HUES64 (cell line): ENCODE measurements at regions not wholly inside any gene's neighbourhood (a gene's known extent, or its start where the extent isn't known, plus 50 kb on each side); places are given as distances from the start of the nearest gene placed in this dataset.
"Not testable (repeated sequence)": the region's sequence is repeated elsewhere in the genome, so short reads cannot be mapped to it uniquely, and the experiment has no call there.

ENCODE experiments used
- H3K27ac ChIP-seq: 2 replicates; pipeline ENCODE4 v1.7.0; 2013; ENCODE audit warnings: low read depth, low read length, inconsistent platforms
- H3K27me3 ChIP-seq: 2 replicates; pipeline ENCODE4 v1.6.1; 2013; ENCODE audit warnings: mild to moderate bottlenecking, low read length; ENCODE audit not compliant: insufficient read depth
- H3K36me3 ChIP-seq: 2 replicates; pipeline ENCODE4 v1.6.1; 2013; ENCODE audit warnings: mild to moderate bottlenecking, low read length; ENCODE audit not compliant: insufficient read depth
- H3K4me1 ChIP-seq: 2 replicates; pipeline ENCODE4 v1.6.1; 2013; ENCODE audit warnings: mild to moderate bottlenecking, low read length, moderate library complexity; ENCODE audit not compliant: insufficient read depth
- H3K4me3 ChIP-seq: 2 replicates; pipeline ENCODE4 v1.5.1; 2013; ENCODE audit warnings: mild to moderate bottlenecking, low read length, moderate library complexity
- H3K9ac ChIP-seq: 2 replicates; pipeline ENCODE4 v1.6.1; 2013; ENCODE audit warnings: mild to moderate bottlenecking, low read depth, low read length
- H3K9me3 ChIP-seq: 2 replicates; pipeline ENCODE4 v1.6.1; 2013; ENCODE audit warnings: low read depth, low read length; ENCODE audit not compliant: insufficient read depth
- WGBS: fragments of 150-250, 120-280 bp; methylation state at CpG from one replicate; pipeline ENCODE4 v1.1.7; 2013; ENCODE audit warnings: missing lambda C conversion rate; 5-methylcytosine and 5-hydroxymethylcytosine counted together

GRCh38 chr2:241961454-241961853 is 91.9 kb downstream of the RTP5 start:
- Histone ChIP-seq H3K27ac (no peak overlapping the region), H3K9ac (no peak overlapping the region), H3K27me3 (no peaks in the 10 kb centered on the region), H3K4me1 (peaks cover 2% of the 10 kb centered on the region; the same call in 1 of the 2 replicates), H3K9me3 (no peaks in the 10 kb centered on the region), H3K36me3 (no peaks in the 10 kb centered on the region), H3K4me3 (no peak overlapping the region)
- WGBS, result 88% methylated on average over 9 of the region's 9 CpGs

- Histone ChIP-seq H3K4me3 (no peak overlapping the region), H3K4me1 (peaks cover 2% of the 10 kb centered on the region; the same call in 1 of the 2 replicates), H3K9me3 (no peaks in the 10 kb centered on the region), H3K36me3 (no peaks in the 10 kb centered on the region), H3K9ac (no peak overlapping the region), H3K27ac (no peak overlapping the region), H3K27me3 (no peaks in the 10 kb centered on the region)
- WGBS, result 88% methylated on average over 7 of the region's 7 CpGs
Measured at GRCh38 chr2:241964133-241964532, 94.6 kb downstream of the RTP5 start.

- Histone ChIP-seq H3K4me3 (no peak overlapping the region), H3K9me3 (no peaks in the 10 kb centered on the region), H3K27me3 (no peaks in the 10 kb centered on the region), H3K36me3 (no peaks in the 10 kb centered on the region), H3K27ac (no peak overlapping the region), H3K4me1 (peaks cover 2% of the 10 kb centered on the region; the same call in 1 of the 2 replicates), H3K9ac (no peak overlapping the region)
- WGBS, result 44% methylated on average over 11 of the region's 11 CpGs
Measured at GRCh38 chr2:241965931-241966412, 96.4 kb downstream of the RTP5 start.

GRCh38 chr2:241966647-241967466 is 97.3 kb downstream of the RTP5 start:
- H3K9ac ChIP-seq, result no peak overlapping the region
- no peak overlapping the region for H3K27ac ChIP-seq
- no peaks in the 10 kb centered on the region for H3K27me3 ChIP-seq
- H3K36me3 ChIP-seq, result no peaks in the 10 kb centered on the region
- H3K4me1 ChIP-seq, result peaks cover 2% of the 10 kb centered on the region; the same call in 1 of the 2 replicates
- no peak overlapping the region for H3K4me3 ChIP-seq
- WGBS, result 90% methylated on average over 16 of the region's 16 CpGs
- no peaks in the 10 kb centered on the region for H3K9me3 ChIP-seq

GRCh38 chr2:241967467-241968144 is 98.1 kb downstream of the RTP5 start:
- no peaks in the 10 kb centered on the region for H3K27me3 ChIP-seq
- no peaks in the 10 kb centered on the region for H3K36me3 ChIP-seq
- no peak overlapping the region for H3K27ac ChIP-seq
- H3K4me1 ChIP-seq, result peaks cover 2% of the 10 kb centered on the region; the same call in 1 of the 2 replicates
- H3K9me3 ChIP-seq, result no peaks in the 10 kb centered on the region
- H3K9ac ChIP-seq, result no peak overlapping the region
- no peak overlapping the region for H3K4me3 ChIP-seq
- WGBS, result 90% methylated on average over 17 of the region's 17 CpGs

GRCh38 chr2:241968417-241968816 is 98.9 kb downstream of the RTP5 start:
- no peaks in the 10 kb centered on the region for H3K27me3 ChIP-seq
- peaks cover 2% of the 10 kb centered on the region; the same call in 1 of the 2 replicates for H3K4me1 ChIP-seq
- 95% methylated on average over 9 of the region's 9 CpGs for WGBS
- no peaks in the 10 kb centered on the region for H3K36me3 ChIP-seq
- H3K4me3 ChIP-seq, result no peak overlapping the region
- H3K27ac ChIP-seq, result no peak overlapping the region
- no peak overlapping the region for H3K9ac ChIP-seq
- H3K9me3 ChIP-seq, result no peaks in the 10 kb centered on the region

GRCh38 chr2:241969182-241969581 is 99.7 kb downstream of the RTP5 start:
- H3K9ac ChIP-seq, H3K36me3 ChIP-seq, H3K27ac ChIP-seq, H3K4me3 ChIP-seq, H3K27me3 ChIP-seq, H3K9me3 ChIP-seq, H3K4me1 ChIP-seq: not testable (repeated sequence)
- WGBS, result 93% methylated on average over 6 of the region's 6 CpGs

- H3K27ac ChIP-seq, result no peak overlapping the region
Measured at GRCh38 chr2:241970716-241971115, 101.2 kb downstream of the RTP5 start.

GRCh38 chr2:241974096-241974495 is 104.6 kb downstream of the RTP5 start:
- Histone ChIP-seq H3K4me1 (no peaks in the 10 kb centered on the region), H3K4me3 (no peak overlapping the region), H3K9ac (no peak overlapping the region), H3K36me3 (no peaks in the 10 kb centered on the region), H3K27me3 (no peaks in the 10 kb centered on the region), H3K9me3 (no peaks in the 10 kb centered on the region), H3K27ac (no peak overlapping the region)
- WGBS, result 92% methylated on average over 15 of the region's 15 CpGs

More at GRCh38 chr2:241970716-241971115, 101.2 kb downstream of the RTP5 start:
- H3K9ac ChIP-seq, result no peak overlapping the region
- H3K4me3 ChIP-seq, result no peak overlapping the region
- peaks cover under 1% of the 10 kb centered on the region; the same call in 1 of the 2 replicates for H3K4me1 ChIP-seq
- 88% methylated on average over 5 of the region's 5 CpGs for WGBS
- no peaks in the 10 kb centered on the region for H3K9me3 ChIP-seq
- no peaks in the 10 kb centered on the region for H3K27me3 ChIP-seq
- no peaks in the 10 kb centered on the region for H3K36me3 ChIP-seq

GRCh38 chr2:241974851-241975592 is 105.5 kb downstream of the RTP5 start:
- H3K27ac ChIP-seq, result no peak overlapping the region
- H3K36me3 ChIP-seq, result no peaks in the 10 kb centered on the region
- no peaks in the 10 kb centered on the region for H3K27me3 ChIP-seq
- no peak overlapping the region for H3K4me3 ChIP-seq
- 89% methylated on average over 26 of the region's 26 CpGs for WGBS
- no peak overlapping the region for H3K9ac ChIP-seq
- H3K4me1 ChIP-seq, result no peaks in the 10 kb centered on the region
- H3K9me3 ChIP-seq, result no peaks in the 10 kb centered on the region
